HL-60 (cell line): ENCODE measurements at regions not wholly inside any gene's neighbourhood (a gene's known extent, or its start where the extent isn't known, plus 50 kb on each side); places are given as distances from the start of the nearest gene placed in this dataset.

Experiments
- GABPA ChIP-seq: IDR thresholded peaks from 2 replicates; pipeline ENCODE4 v1.6.1; 2012; ENCODE audit warnings: low read depth
- POLR2AphosphoS5 ChIP-seq: IDR thresholded peaks from 2 replicates; pipeline ENCODE4 v1.6.1; 2012; ENCODE audit warnings: low read depth
- TF ChIP-seq, protein P1 (sequence below): IDR thresholded peaks from one replicate; pipeline ENCODE4 v1.5.1; 2011; ENCODE audit warnings: low read length, control low read depth, inconsistent platforms; ENCODE audit not compliant: insufficient read depth
- TF ChIP-seq, protein P2 (sequence below): IDR thresholded peaks from 2 replicates; pipeline ENCODE4 v1.6.1; 2012; ENCODE audit warnings: low read depth; ENCODE audit not compliant: insufficient replicate concordance

DNA sequence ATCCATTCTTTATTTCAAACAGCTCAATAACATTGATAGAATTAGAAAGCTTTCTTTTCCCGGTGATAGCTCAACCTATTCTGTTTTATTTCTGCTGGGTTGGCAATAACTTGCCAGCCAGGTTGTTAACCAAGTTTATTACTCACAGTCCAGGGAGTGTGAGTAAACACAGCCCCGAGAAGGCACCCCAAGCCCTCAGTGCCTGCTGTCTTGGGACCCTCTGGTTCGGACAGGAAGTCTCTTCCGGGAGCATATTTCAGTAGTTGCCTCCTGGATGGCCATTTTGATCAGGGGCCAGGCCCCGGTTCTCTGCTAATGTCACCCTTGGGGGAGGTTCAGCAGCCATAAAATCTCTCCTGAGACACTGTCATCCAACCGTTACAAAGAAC is 176.8 kb downstream of the INO80D start:
- TF ChIP-seq POLR2AphosphoS5 (no peak), GABPA (no peak)
- TF ChIP-seq, protein P1, sequence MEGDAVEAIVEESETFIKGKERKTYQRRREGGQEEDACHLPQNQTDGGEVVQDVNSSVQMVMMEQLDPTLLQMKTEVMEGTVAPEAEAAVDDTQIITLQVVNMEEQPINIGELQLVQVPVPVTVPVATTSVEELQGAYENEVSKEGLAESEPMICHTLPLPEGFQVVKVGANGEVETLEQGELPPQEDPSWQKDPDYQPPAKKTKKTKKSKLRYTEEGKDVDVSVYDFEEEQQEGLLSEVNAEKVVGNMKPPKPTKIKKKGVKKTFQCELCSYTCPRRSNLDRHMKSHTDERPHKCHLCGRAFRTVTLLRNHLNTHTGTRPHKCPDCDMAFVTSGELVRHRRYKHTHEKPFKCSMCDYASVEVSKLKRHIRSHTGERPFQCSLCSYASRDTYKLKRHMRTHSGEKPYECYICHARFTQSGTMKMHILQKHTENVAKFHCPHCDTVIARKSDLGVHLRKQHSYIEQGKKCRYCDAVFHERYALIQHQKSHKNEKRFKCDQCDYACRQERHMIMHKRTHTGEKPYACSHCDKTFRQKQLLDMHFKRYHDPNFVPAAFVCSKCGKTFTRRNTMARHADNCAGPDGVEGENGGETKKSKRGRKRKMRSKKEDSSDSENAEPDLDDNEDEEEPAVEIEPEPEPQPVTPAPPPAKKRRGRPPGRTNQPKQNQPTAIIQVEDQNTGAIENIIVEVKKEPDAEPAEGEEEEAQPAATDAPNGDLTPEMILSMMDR = no peak
- TF ChIP-seq, protein P2, sequence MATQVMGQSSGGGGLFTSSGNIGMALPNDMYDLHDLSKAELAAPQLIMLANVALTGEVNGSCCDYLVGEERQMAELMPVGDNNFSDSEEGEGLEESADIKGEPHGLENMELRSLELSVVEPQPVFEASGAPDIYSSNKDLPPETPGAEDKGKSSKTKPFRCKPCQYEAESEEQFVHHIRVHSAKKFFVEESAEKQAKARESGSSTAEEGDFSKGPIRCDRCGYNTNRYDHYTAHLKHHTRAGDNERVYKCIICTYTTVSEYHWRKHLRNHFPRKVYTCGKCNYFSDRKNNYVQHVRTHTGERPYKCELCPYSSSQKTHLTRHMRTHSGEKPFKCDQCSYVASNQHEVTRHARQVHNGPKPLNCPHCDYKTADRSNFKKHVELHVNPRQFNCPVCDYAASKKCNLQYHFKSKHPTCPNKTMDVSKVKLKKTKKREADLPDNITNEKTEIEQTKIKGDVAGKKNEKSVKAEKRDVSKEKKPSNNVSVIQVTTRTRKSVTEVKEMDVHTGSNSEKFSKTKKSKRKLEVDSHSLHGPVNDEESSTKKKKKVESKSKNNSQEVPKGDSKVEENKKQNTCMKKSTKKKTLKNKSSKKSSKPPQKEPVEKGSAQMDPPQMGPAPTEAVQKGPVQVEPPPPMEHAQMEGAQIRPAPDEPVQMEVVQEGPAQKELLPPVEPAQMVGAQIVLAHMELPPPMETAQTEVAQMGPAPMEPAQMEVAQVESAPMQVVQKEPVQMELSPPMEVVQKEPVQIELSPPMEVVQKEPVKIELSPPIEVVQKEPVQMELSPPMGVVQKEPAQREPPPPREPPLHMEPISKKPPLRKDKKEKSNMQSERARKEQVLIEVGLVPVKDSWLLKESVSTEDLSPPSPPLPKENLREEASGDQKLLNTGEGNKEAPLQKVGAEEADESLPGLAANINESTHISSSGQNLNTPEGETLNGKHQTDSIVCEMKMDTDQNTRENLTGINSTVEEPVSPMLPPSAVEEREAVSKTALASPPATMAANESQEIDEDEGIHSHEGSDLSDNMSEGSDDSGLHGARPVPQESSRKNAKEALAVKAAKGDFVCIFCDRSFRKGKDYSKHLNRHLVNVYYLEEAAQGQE = no peak
